ENCODE measurements at regions not wholly inside any gene's neighbourhood (a gene's known extent, or its start where the extent isn't known, plus 50 kb on each side); places are given as distances from the start of the nearest gene placed in this dataset.

- Mint-ChIP-seq H3K4me1 (no peaks in the 10 kb centered on the region), H3K36me3 (no peaks in the 10 kb centered on the region), H3K27ac (no peak overlapping the region), H3K27me3 (ENCODE audit: low read depth in 3 of 3) (peaks cover 0 to 1% (median 0%) of the 10 kb centered on the region in 3 donors), H3K4me3 (no peak overlapping the region), H3K9me3 (peaks cover 0 to 3% (median 0%) of the 10 kb centered on the region in 7 donors)
- H3K27ac ChIP-seq (ENCODE audit: low read depth in 1 of 2, low read length in 2 of 2), result no peak overlapping the region
- no peaks in the 10 kb centered on the region for H3K4me1 ChIP-seq (ENCODE audit: control insufficient read depth in 1 of 2, insufficient read depth in 2 of 2, low read length in 2 of 2)
- no peaks in the 10 kb centered on the region for H3K36me3 ChIP-seq (replicated peaks in 1 of 2; ENCODE audit: control insufficient read depth in 1 of 2, insufficient read depth in 2 of 2, low read length in 2 of 2)
- no peak overlapping the region for H3K4me3 ChIP-seq (replicated peaks in 1 of 3; ENCODE audit: low read depth in 2 of 3, low read length in 3 of 3)
- no peak overlapping the region for H3K9ac ChIP-seq (ENCODE audit: insufficient read depth, low read length, poor library complexity, severe bottlenecking)
- H3K79me2 ChIP-seq (ENCODE audit: insufficient read depth, low read length), result no peaks in the 10 kb centered on the region
- H4K20me1 ChIP-seq (ENCODE audit: insufficient read depth, low read length), result no peaks in the 10 kb centered on the region
- H3K27me3 ChIP-seq (ENCODE audit: control insufficient read depth in 2 of 2, insufficient read depth in 2 of 2, low read length in 2 of 2), result no peaks in the 10 kb centered on the region
- no peak for DNase-seq
- intact Hi-C loops (cut with micrococcal nuclease), result no loop called here
- peaks cover 0 to 4% of the 10 kb centered on the region in 2 donors for H3K9me3 ChIP-seq (replicated peaks in 1 of 2; ENCODE audit: control insufficient read depth in 1 of 2, insufficient read depth in 1 of 2, low read length in 2 of 2)
- H2AFZ ChIP-seq (ENCODE audit: insufficient read depth, low read depth, low read length, poor library complexity, severe bottlenecking), result no peak overlapping the region
- TF ChIP-seq CTCF (IDR thresholded peaks at IDR 0.05), result no peak
- 50% methylated on average over 1 of the region's 4 CpGs for WGBS (ENCODE audit: insufficient coverage)
- no peak overlapping the region for H3K4me2 ChIP-seq (replicated peaks; ENCODE audit: extremely low read depth, low read length, poor library complexity, severe bottlenecking)
Observed at GRCh38 chr13:60931858-60932546, 483.6 kb downstream of the PCDH20 start.

DNA sequence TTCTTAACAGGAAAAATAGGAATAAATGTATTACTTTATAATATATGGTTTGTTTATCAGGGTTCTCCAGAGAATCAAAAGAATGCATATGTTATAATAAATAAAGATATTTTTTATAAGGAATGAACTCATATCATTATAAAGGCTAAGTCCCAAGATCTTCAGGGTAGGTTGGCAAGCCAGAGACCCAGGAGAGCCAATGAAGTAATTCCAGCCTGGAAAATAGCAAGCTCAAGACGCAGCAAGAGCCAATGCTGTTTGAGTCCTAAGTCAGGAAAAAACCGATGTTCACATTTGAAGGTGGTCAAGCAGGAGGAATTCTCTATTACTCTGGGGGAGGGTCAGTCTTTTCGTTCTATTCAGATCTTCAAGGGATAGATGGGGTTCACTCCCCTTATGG lies 490.0 kb downstream of the PCDH20 start:
- DNase-seq, result no peak
- TF ChIP-seq CTCF (IDR thresholded peaks at IDR 0.05), result no peak
- Histone ChIP-seq H2AFZ (ENCODE audit: insufficient read depth, low read depth, low read length, poor library complexity, severe bottlenecking) (no peak overlapping the region), H3K4me2 (replicated peaks; ENCODE audit: extremely low read depth, low read length, poor library complexity, severe bottlenecking) (no peak overlapping the region), H3K4me3 (replicated peaks in 1 of 3; ENCODE audit: low read depth in 2 of 3, low read length in 3 of 3) (no peak overlapping the region), H4K20me1 (ENCODE audit: insufficient read depth, low read length) (no peaks in the 10 kb centered on the region), H3K27me3 (ENCODE audit: control insufficient read depth in 2 of 2, insufficient read depth in 2 of 2, low read length in 2 of 2) (no peaks in the 10 kb centered on the region), H3K4me1 (ENCODE audit: control insufficient read depth in 1 of 2, insufficient read depth in 2 of 2, low read length in 2 of 2) (no peaks in the 10 kb centered on the region), H3K9ac (ENCODE audit: insufficient read depth, low read length, poor library complexity, severe bottlenecking) (no peak overlapping the region), H3K9me3 (replicated peaks in 1 of 2; ENCODE audit: control insufficient read depth in 1 of 2, insufficient read depth in 1 of 2, low read length in 2 of 2) (no peaks in the 10 kb centered on the region), H3K79me2 (ENCODE audit: insufficient read depth, low read length) (no peaks in the 10 kb centered on the region), H3K27ac (ENCODE audit: low read depth in 1 of 2, low read length in 2 of 2) (no peak overlapping the region), H3K36me3 (replicated peaks in 1 of 2; ENCODE audit: control insufficient read depth in 1 of 2, insufficient read depth in 2 of 2, low read length in 2 of 2) (no peaks in the 10 kb centered on the region)
- H3K27ac Mint-ChIP-seq, result no peak overlapping the region
- peaks cover 0 to 7% (median 2%) of the 10 kb centered on the region in 7 donors for H3K9me3 Mint-ChIP-seq
- no peaks in the 10 kb centered on the region for H3K27me3 Mint-ChIP-seq (ENCODE audit: low read depth in 3 of 3)
- no CpG with 5 or more reads among the region's 3 CpGs for WGBS (ENCODE audit: insufficient coverage)
- intact Hi-C loops (cut with micrococcal nuclease), result no loop called here
- H3K4me1 Mint-ChIP-seq, result no peaks in the 10 kb centered on the region
- no peak overlapping the region for H3K4me3 Mint-ChIP-seq
- H3K36me3 Mint-ChIP-seq, result no peaks in the 10 kb centered on the region

Measured in CD14-positive monocyte (primary cell).